KBM-7 (cell line): ENCODE measurements at regions not wholly inside any gene's neighbourhood (a gene's known extent, or its start where the extent isn't known, plus 50 kb on each side); places are given as distances from the start of the nearest gene placed in this dataset.
"Not testable (repeated sequence)": the region's sequence is repeated elsewhere in the genome, so short reads cannot be mapped to it uniquely, and the experiment has no call there.

Experiments used
- DNase-seq: peaks from one replicate; pipeline ENCODE4 v3.0.0-alpha.2; 2015
- in situ Hi-C: fragments of 300-500 bp; cut with MboI; formaldehyde crosslinking; loops from 2 replicates; pipeline ENCODE4 v1.14.3; 2020; ENCODE audit warnings: low sequenced_read_pairs, low pct_unique_long_range_greater_than_20kb, mixed read lengths

DNA sequence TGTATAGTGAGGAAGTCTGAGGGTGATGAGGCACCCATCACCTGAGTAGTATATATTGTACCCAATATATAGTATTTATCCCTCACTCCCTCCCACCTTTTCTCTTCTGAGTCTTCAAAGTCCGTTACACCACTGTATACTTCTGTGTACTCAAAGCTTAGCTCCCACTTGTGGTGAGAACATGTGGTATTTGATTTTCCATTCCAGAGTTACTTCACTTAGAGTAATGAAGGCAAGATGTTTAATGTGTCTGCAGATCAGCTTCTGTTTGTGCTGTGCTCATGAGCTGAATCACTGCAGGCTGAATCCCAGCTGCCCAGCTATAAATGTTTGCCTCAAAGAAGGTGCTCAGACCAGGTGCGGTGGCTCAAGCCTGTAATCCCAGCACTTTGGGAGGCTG lies 139.3 kb upstream of the FOXA2 start:
- in situ Hi-C loops: no loop called here
- DNase-seq: no peak

DNA sequence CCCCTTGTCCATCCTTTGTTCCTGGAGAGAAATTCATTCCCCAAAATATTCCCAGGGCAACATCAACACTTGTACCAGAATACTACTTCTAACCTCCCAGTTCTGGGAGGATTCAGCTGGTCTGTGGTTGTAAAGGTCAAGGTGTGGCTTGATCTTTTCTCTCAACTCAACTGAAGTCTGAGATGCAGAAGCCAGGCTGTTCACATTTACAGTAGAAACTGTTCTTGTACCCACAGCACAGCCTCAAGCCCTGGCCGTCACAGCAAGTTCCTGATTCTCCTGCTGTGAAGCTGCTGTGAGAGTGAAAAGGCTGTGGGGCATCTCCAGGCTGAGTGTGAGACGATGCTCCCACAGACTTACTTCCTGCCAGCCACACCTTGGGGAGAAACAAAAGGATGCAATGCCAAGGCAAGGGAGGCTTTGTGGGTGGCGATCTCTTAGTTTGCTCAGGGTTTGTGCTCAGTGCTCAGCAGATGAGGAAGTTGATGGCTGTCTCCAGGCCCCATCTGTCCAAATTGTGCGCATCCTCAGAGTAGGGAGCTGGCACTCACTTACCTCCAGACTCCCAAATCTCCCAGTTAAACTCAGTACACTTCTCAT lies 143.9 kb upstream of the FOXA2 start:
- DNase-seq: no peak

GRCh38 chr20:22729180-22729579 lies 144.8 kb upstream of the FOXA2 start:
- no peak for DNase-seq
- in situ Hi-C loops: no loop called here

More for the DNA sequence above, 143.9 kb upstream of the FOXA2 start:
- in situ Hi-C loops: no loop called here

DNA sequence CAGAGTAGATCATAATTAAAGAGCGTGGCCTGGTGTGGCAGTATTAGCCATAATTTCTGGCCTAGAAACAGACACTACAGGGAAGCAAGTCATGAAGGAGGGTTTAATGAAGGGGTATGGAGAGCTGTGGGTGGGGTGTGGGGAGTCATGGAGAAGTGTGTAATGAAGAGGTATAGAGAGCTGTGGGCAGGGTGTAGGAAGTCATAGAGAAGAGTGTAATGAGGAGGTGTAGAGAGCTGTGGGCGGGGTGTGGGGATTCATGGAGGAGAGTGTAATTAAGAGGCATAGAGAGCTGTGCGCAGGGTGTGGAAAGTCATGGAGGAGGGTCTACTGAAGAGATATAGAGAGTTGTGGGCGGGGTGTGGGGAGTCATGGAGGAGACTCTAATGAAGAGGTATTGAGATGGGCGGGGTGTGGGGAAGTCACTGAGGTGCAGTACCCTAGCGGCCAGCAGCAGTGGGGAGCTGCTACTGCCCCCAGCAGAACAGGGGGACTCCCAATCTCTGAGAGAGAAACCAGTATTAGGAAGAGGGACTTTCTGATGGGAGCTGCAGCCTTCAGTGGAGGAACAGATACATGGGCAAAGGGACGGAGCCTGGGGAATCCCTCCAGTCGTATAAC lies 145.4 kb upstream of the FOXA2 start:
- in situ Hi-C loops: no loop called here

GRCh38 chr20:22732751-22733150 lies 148.4 kb upstream of the FOXA2 start:
- in situ Hi-C loops: no loop called here
- DNase-seq: no peak

More for the DNA sequence above, 145.4 kb upstream of the FOXA2 start:
- no peak for DNase-seq

DNA sequence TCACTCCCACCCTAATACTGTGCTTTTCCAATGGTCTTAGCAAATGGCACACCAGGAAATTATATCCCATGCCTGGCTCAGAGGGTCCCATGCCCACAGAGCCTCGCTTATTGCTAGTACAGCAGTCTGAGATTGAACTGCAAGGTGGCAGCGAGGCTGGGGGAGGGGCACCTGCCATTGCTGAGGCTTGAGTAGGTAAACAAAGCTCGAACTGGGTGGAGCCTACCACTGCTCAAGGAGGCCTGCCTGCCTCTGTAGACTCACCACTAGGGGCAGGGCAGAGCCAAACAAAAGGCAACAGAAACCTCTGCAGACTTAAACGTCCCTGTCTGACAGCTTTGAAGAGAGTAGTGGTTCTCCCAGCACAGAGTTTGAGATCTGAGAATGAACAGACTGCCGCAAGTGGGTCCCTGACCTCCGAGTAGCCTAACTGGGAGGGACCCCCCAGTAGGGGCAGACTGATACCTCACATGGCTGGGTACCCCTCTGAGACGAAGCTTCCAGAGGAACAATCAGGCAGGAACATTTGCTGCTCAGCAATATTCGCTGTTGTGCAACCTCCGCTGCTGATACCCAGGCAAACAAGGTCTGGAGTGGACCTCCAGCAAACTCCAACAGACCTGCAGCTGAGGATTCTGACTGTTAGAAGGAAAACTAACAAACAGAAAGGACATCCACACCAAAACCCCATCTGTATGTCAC lies 150.7 kb upstream of the FOXA2 start:
- in situ Hi-C loops, DNase-seq: not testable (repeated sequence)

DNA sequence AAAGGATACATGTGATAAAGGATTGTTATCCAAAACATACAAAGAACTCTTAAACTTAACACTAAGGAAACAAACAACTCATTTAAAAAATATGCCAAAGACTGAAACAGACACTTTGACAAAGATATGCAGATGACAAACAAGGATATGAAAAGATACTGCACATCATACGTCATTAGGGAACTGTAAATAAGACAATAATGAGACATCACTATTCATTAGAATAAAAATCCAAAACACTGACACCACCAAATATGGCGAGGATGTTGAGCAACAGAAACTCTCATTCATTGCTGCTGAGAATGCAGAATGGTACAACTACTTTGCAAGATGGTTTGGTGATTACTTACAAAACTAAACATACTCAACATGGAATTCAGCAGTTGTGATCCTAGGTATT lies 156.5 kb upstream of the FOXA2 start:
- in situ Hi-C loops: no loop called here
- no peak for DNase-seq

GRCh38 chr20:22744341-22745193 lies 160.2 kb upstream of the FOXA2 start:
- DNase-seq: no peak
- in situ Hi-C loops: no loop called here

GRCh38 chr20:22745194-22745500 lies 160.8 kb upstream of the FOXA2 start:
- in situ Hi-C loops: no loop called here
- no peak for DNase-seq

DNA sequence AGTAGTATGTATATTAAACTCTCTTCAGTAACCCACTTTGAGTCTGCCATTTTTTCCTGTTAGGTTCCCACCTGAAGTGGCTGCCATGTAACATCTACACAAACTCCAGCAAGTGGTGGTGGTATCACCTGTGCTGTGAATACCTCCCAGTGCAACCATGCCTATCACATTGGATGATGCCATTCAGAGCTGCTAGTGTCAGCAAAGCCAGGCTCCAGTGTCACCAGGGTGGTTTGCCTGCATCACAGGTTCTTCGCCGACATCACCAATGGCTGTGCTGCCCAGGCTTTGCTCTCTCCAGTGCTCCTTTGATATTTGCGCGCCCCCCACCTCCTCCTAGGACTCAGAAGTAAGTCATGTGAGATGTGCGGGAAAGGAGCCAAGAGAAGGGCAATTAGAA lies 162.6 kb upstream of the FOXA2 start:
- in situ Hi-C loops: no loop called here
- no peak for DNase-seq

GRCh38 chr20:22752324-22752723 lies 168.0 kb upstream of the FOXA2 start:
- DNase-seq: no peak
- in situ Hi-C loops: no loop called here

- DNase-seq: no peak
- in situ Hi-C loops: no loop called here
These were observed 173.2 kb upstream of the FOXA2 start for GRCh38 chr20:22757424-22758183.

- in situ Hi-C loops: no loop called here
These were observed 174.4 kb upstream of the FOXA2 start for GRCh38 chr20:22758815-22759214.

DNA sequence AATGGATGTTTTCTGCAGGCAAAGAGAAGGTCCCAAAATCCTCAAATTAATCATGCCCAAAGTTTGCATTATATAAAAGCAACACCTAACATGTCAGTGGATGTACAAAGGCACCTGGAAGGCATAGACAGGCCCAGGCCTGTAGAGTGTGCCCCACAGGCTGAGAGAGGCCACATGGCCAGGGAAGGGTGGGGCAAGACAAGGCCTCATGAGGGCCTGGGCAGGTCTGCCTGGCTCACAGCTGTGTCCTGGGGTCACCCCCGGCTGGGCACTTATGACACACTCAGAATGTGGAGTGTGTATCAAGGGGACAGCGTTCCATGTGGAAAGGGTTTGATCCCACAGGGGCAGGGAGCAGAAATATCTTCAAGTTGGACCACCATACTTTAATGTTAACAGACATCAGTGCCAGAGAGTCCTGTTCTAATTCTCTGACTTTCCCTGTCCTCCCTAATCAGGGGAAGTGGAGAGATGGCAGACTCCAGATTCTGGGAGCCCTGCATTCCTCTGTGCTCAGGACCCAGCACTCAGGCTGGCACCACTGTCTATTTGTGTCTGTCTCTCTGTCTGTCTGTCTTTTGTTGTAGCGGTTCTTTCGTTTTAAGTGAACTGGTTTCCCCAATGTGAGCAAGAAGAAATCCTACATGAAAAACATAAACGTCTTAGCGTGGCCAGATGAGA lies 178.3 kb upstream of the FOXA2 start:
- in situ Hi-C loops: no loop called here

More at GRCh38 chr20:22758815-22759214, 174.4 kb upstream of the FOXA2 start:
- no peak for DNase-seq

GRCh38 chr20:22763257-22763906 lies 179.0 kb upstream of the FOXA2 start:
- in situ Hi-C loops: no loop called here
- DNase-seq: no peak

More for the DNA sequence above, 178.3 kb upstream of the FOXA2 start:
- DNase-seq: no peak

GRCh38 chr20:22768266-22769178 lies 184.2 kb upstream of the FOXA2 start:
- no peak for DNase-seq
- in situ Hi-C loops: no loop called here

GRCh38 chr20:22770241-22770800 lies 185.9 kb upstream of the FOXA2 start:
- in situ Hi-C loops: no loop called here

More at GRCh38 chr20:22770241-22770800, 185.9 kb upstream of the FOXA2 start:
- no peak for DNase-seq
